Cerebellar cortex (tissue), 1 donor: ENCODE measurements at regions not wholly inside any gene's neighbourhood (a gene's known extent, or its start where the extent isn't known, plus 50 kb on each side); places are given as distances from the start of the nearest gene placed in this dataset.
"Not testable (repeated sequence)": the region's sequence is repeated elsewhere in the genome, so short reads cannot be mapped to it uniquely, and the experiment has no call there.

Experiments
- DNase-seq: peaks from one replicate; pipeline ENCODE4 v3.0.0-alpha.2; 2015; ENCODE audit warnings: low spot score

DNA sequence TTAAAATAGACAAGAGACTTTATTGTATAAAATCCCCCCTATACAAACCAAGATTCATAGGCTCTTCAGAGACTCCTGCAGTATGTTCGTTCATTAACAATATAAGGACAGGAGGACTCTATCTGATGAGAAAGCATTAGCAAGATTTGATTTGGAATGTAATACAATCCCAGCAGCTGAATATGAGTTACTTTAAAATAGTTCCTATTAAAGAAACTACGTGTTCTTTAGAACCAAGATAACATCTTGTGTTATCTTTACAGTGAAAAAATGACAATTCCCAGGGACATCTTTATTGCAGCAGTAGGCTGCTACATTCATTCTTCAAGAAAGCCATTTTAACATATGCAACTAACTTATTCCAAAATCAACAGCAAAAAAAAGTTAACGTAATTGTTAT is 1360.1 kb upstream of the GJE1 start:
- DNase-seq: no peak

- no peak for DNase-seq
Observed at GRCh38 chr6:140768133-140768532, 1364.6 kb upstream of the GJE1 start.

GRCh38 chr6:140766999-140767398 is 1365.7 kb upstream of the GJE1 start:
- DNase-seq: no peak

DNA sequence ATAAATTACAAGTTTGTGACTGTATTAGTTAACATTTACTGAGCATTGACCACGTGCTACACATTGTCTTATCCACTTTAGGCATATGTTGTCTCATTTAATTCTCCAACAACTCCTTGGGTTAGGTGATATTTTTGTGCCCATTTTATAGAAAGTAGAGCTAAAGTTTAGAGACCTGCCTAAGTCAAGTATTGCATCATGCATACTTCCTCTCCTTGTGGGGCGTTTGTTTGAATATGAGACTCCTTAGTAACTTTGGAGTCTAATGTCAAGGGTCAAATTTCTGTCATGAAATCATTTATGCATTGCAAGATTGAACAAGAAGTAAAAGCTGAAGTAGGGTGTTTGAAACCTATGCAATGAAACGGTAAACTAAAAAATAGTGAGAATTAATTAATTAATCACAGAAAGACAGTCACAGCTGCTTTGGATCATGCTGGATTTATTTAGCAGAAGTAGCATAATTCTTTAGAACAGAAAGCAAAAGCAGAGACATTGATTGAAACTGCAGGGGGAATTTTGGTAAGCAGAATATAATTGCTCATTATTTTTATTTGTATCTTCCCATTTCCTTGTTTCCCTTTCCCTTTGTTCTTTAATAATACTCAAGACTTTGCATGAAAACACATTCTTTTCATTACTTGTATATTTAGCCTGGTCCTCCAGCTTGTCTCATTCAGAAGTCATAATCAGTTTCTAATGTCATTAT is 1374.4 kb upstream of the GJE1 start:
- no peak for DNase-seq

GRCh38 chr6:140752234-140752633 is 1377.8 kb upstream of the CITED2 start:
- DNase-seq: no peak

DNA sequence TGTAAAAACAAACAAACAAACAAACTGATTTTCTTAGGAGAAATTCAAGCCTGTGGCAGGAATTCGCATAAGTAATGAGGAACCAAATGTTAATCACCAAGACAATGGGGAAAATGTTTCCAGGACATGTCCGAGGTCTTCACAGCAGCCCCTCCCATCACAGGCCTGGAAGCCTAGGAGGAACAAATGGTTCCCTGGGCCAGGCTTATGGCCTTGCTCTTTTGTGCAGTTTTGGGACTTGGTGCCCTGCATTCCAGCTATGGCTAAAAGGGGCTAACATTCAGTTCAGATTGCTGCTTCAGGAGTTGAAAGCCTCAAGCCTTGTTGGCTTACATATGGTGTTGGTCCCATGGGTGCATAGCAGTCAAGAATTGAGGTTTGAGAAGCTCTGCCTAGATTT is 1372.7 kb upstream of the CITED2 start:
- no peak for DNase-seq

DNA sequence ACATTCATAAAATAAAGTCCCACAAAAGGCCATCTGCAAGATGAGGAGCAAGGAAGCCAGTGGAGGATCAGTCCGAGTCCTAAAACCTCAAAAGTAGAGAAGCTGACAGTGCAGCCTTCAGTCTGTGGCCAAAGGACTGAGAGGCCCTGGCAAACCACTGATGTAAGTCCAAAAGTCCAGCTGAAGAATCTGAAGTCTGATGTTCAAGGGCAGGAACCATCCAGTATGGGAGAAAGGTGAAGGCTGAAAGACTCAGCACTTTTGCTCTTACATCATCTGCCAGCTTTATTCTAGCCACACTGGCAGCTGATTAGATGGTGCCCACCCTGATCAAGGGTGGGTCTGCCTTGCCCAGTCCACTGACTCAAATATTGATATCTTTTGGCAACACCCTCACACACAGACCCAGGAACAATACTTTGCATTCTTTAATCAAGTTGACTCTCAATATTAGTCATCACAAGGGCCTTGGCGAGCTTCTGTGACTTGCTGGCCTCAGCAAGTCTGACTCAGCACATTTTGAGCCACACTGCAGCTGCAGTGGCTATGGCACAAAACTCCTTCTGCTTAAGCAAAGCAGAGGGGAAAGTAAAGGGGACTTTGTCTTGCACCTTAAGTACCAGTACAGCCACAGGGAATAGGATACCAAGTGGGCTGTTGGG is 1370.3 kb upstream of the CITED2 start:
- DNase-seq: no peak

GRCh38 chr6:140736231-140736630 is 1361.8 kb upstream of the CITED2 start:
- no peak for DNase-seq

- DNase-seq: no peak
Observed at GRCh38 chr6:140732991-140733390, 1358.5 kb upstream of the CITED2 start.

GRCh38 chr6:140732155-140732554 is 1357.7 kb upstream of the CITED2 start:
- no peak for DNase-seq

GRCh38 chr6:140731741-140732140 is 1357.3 kb upstream of the CITED2 start:
- no peak for DNase-seq

DNA sequence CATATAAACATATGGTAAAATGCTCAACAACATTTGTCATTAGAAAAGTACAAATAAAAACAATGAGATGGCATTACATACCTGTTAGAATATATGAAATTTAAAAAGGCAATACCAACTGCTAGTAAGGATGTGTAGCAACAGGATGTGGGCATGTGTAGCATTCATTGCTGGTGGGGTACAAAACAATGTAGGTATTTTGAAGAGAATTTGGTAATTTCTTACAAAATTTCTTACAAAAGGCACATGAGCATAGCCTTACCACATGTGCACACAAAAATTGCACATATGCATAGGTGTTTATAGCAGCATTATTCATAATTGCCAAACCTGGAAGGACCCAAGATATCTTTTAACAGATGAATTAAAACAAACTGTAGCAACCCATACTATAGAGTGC is 1355.1 kb upstream of the CITED2 start:
- no peak for DNase-seq

GRCh38 chr6:140718021-140718420 is 1343.6 kb upstream of the CITED2 start:
- no peak for DNase-seq

GRCh38 chr6:140713495-140713894 is 1339.0 kb upstream of the CITED2 start:
- DNase-seq: no peak

GRCh38 chr6:140711019-140711613 is 1336.7 kb upstream of the CITED2 start:
- DNase-seq: no peak

GRCh38 chr6:140708441-140708840 is 1334.0 kb upstream of the CITED2 start:
- no peak for DNase-seq

- not testable (repeated sequence) for DNase-seq
Observed at GRCh38 chr6:140704008-140704407, 1329.6 kb upstream of the CITED2 start.

DNA sequence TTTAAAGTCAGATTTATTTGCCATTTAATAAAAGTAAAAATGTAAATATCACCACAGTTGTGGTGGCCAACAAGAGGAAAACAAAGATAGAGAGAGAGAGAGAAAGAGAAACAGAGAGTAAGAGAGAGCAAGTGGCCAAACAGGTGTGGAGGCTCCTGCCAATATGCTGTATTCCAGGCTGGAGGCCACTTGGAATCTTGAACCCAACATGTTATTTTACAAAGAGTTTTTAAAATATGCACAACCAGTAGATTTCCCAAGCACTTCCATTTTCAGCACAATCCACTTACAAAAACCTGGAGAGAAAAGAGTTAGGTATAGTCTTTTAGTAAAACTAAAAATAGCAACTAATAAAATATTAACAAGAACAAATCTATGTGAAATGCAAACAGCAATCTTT is 1323.1 kb upstream of the CITED2 start:
- DNase-seq: no peak

- no peak for DNase-seq
Observed at GRCh38 chr6:140684776-140685550, 1310.5 kb upstream of the CITED2 start.

DNA sequence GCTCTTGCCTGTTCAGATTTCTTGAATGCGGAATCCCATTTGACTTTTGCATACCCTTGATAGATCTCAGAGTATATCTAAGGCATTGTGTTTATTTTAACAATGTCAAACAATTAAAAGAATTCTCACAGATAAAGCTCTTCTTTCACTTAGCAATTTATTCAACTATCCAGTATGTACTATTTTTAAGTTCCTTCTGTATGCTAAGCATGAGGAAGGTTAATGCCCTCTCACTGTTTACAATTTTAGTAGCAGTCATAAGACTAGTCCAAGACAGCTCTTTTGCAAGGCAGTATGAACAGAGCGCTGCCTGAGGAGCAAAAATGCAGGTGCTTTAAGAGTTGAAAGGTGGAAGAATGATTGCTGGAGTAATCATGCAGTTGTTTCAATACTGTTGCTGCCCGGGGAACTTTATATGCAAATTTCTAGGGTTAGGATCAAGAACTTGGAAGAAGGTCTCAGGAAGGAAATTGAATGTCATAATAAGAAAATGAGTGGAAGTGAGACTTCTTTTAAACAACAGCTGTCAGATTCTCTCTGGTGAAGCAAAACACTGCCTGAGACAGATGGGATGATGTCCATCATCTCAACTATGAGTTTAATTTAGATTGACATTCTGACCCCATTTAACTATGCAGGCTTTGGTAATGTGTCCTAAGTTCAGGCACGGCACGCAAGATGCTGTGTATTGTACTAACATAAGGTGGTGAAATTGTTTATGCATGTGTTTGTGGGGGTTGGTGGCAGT is 1303.5 kb upstream of the CITED2 start:
- no peak for DNase-seq

GRCh38 chr6:140671926-140672325 is 1297.5 kb upstream of the CITED2 start:
- DNase-seq: no peak

DNA sequence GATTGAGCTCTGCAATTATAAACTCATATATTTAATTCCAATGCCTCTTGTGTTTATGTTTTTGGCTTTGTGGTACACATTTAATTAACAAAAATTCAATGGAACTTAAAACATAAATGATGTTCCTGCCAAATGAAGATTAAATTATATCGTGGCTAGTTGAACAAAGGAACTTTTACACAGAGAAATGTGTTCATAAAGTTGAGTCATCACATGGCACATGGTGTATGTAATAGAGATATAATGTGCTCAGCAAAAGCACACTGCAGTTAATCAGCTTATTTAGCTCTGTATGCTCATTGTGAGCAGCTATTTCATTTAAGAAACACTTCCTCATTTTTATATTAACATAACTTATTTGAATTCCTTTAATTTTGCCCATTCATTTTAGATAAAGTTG is 1295.6 kb upstream of the CITED2 start:
- DNase-seq: no peak
